ENCODE measurements at regions not wholly inside any gene's neighbourhood (a gene's known extent, or its start where the extent isn't known, plus 50 kb on each side); places are given as distances from the start of the nearest gene placed in this dataset.

DNA sequence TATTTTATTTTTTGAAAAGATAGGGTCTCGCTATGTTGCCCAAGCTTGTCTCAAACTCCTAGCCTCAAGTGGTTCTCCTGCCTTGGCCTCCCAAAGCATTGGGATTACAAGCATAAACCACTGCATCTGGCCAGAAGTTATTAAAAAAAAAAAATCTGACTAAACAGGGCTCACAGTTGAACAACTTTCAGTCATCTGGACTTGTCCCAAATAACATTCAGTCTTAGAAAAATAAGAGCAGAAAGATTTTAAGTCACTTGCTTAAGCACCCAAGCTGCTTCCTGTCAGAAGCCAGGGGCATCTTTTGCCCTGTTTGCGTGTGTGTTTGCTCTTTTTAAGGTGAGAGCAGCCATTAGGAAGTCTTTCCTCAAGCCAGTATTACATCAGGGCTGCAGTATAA is 286.8 kb downstream of the LMO4 start:
- Histone ChIP-seq H3K4me3 (ENCODE audit: low read depth in 1 of 3, low read length in 3 of 3) (no peak overlapping the region), H3K9ac (ENCODE audit: low read depth in 1 of 2, low read length in 2 of 2) (no peak overlapping the region), H3K9me3 (ENCODE audit: control insufficient read depth in 4 of 4, low read length in 3 of 4) (peaks cover 0 to 5% (median 0%) of the 10 kb centered on the region in 4 donors), H3K4me1 (ENCODE audit: control insufficient read depth in 4 of 4, insufficient read depth in 4 of 4, low read length in 3 of 4) (no peaks in the 10 kb centered on the region), H3K27ac (ENCODE audit: low read depth in 1 of 2, low read length in 2 of 2) (no peak overlapping the region), H3K27me3 (ENCODE audit: control insufficient read depth in 4 of 4, insufficient read depth in 4 of 4, low read length in 3 of 4) (no peaks in the 10 kb centered on the region), H3K36me3 (ENCODE audit: control insufficient read depth in 4 of 4, insufficient read depth in 3 of 4, low read depth in 1 of 4, low read length in 3 of 4) (no peaks in the 10 kb centered on the region)
- DNase-seq (ENCODE audit: low spot score), result no peak
- TF ChIP-seq GABPA (IDR thresholded peaks at IDR 0.05 in 1 of 2, conservative IDR thresholded peaks at IDR 0.05 in 1 of 2) (no peak), HNF4G (IDR thresholded peaks at IDR 0.05) (no peak), JUND (IDR thresholded peaks at IDR 0.05) (no peak), EGR1 (IDR thresholded peaks at IDR 0.05; ENCODE audit: low read depth in 2 of 2) (no peak), HNF4A (conservative IDR thresholded peaks at IDR 0.05) (no peak), RXRA (IDR thresholded peaks at IDR 0.05) (no peak), RAD21 (IDR thresholded peaks at IDR 0.05) (no peak), FOXA1 (IDR thresholded peaks at IDR 0.05) (no peak), SP1 (IDR thresholded peaks at IDR 0.05) (no peak)
- TF ChIP-seq, protein P1, sequence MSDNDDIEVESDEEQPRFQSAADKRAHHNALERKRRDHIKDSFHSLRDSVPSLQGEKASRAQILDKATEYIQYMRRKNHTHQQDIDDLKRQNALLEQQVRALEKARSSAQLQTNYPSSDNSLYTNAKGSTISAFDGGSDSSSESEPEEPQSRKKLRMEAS (IDR thresholded peaks at IDR 0.05), result no peak
- TF ChIP-seq, protein P2, sequence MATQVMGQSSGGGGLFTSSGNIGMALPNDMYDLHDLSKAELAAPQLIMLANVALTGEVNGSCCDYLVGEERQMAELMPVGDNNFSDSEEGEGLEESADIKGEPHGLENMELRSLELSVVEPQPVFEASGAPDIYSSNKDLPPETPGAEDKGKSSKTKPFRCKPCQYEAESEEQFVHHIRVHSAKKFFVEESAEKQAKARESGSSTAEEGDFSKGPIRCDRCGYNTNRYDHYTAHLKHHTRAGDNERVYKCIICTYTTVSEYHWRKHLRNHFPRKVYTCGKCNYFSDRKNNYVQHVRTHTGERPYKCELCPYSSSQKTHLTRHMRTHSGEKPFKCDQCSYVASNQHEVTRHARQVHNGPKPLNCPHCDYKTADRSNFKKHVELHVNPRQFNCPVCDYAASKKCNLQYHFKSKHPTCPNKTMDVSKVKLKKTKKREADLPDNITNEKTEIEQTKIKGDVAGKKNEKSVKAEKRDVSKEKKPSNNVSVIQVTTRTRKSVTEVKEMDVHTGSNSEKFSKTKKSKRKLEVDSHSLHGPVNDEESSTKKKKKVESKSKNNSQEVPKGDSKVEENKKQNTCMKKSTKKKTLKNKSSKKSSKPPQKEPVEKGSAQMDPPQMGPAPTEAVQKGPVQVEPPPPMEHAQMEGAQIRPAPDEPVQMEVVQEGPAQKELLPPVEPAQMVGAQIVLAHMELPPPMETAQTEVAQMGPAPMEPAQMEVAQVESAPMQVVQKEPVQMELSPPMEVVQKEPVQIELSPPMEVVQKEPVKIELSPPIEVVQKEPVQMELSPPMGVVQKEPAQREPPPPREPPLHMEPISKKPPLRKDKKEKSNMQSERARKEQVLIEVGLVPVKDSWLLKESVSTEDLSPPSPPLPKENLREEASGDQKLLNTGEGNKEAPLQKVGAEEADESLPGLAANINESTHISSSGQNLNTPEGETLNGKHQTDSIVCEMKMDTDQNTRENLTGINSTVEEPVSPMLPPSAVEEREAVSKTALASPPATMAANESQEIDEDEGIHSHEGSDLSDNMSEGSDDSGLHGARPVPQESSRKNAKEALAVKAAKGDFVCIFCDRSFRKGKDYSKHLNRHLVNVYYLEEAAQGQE (IDR thresholded peaks at IDR 0.05), result no peak
- TF ChIP-seq, protein P3, sequence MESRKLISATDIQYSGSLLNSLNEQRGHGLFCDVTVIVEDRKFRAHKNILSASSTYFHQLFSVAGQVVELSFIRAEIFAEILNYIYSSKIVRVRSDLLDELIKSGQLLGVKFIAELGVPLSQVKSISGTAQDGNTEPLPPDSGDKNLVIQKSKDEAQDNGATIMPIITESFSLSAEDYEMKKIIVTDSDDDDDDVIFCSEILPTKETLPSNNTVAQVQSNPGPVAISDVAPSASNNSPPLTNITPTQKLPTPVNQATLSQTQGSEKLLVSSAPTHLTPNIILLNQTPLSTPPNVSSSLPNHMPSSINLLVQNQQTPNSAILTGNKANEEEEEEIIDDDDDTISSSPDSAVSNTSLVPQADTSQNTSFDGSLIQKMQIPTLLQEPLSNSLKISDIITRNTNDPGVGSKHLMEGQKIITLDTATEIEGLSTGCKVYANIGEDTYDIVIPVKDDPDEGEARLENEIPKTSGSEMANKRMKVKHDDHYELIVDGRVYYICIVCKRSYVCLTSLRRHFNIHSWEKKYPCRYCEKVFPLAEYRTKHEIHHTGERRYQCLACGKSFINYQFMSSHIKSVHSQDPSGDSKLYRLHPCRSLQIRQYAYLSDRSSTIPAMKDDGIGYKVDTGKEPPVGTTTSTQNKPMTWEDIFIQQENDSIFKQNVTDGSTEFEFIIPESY (IDR thresholded peaks at IDR 0.05), result no peak
- TF ChIP-seq, protein P4, sequence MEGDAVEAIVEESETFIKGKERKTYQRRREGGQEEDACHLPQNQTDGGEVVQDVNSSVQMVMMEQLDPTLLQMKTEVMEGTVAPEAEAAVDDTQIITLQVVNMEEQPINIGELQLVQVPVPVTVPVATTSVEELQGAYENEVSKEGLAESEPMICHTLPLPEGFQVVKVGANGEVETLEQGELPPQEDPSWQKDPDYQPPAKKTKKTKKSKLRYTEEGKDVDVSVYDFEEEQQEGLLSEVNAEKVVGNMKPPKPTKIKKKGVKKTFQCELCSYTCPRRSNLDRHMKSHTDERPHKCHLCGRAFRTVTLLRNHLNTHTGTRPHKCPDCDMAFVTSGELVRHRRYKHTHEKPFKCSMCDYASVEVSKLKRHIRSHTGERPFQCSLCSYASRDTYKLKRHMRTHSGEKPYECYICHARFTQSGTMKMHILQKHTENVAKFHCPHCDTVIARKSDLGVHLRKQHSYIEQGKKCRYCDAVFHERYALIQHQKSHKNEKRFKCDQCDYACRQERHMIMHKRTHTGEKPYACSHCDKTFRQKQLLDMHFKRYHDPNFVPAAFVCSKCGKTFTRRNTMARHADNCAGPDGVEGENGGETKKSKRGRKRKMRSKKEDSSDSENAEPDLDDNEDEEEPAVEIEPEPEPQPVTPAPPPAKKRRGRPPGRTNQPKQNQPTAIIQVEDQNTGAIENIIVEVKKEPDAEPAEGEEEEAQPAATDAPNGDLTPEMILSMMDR (IDR thresholded peaks at IDR 0.05; ENCODE audit: low read depth, low read length, missing input control), result no peak
- TF ChIP-seq, protein P5, sequence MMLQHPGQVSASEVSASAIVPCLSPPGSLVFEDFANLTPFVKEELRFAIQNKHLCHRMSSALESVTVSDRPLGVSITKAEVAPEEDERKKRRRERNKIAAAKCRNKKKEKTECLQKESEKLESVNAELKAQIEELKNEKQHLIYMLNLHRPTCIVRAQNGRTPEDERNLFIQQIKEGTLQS (IDR thresholded peaks at IDR 0.05), result no peak
- 87% methylated on average over 2 of the region's 2 CpGs for WGBS

DNA sequence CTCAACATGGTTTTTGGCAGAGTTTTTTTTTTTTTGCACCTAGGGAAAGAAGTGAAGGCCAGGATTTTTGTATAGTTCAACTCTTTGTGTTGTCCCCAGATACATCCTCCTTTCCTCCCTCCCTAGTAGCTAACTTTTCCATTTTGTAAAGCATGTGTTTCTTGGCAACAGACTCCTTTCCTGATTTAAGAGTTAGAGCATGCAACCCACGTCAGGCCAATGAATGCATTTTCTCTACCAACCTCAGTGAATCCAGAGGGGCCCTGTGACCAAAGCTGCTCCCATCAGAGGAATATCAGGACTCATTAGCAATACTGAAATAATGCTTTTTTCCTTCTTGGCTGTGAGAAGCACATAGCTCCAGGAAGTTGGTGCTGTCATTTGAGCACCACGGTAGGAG is 287.2 kb downstream of the LMO4 start:
- no peak for DNase-seq (ENCODE audit: low spot score)
- H3K27ac ChIP-seq (ENCODE audit: low read depth in 1 of 2, low read length in 2 of 2), result no peak overlapping the region
- no peak overlapping the region for H3K9ac ChIP-seq (ENCODE audit: low read depth in 1 of 2, low read length in 2 of 2)
- 86% methylated on average over 2 of the region's 2 CpGs for WGBS
- no peaks in the 10 kb centered on the region for H3K27me3 ChIP-seq (ENCODE audit: control insufficient read depth in 4 of 4, insufficient read depth in 4 of 4, low read length in 3 of 4)
- TF ChIP-seq, protein P2 (IDR thresholded peaks at IDR 0.05), result no peak
- TF ChIP-seq SP1 (IDR thresholded peaks at IDR 0.05) (no peak), HNF4G (IDR thresholded peaks at IDR 0.05) (no peak)
- no peak overlapping the region for H3K4me3 ChIP-seq (ENCODE audit: low read depth in 1 of 3, low read length in 3 of 3)
- H3K4me1 ChIP-seq (ENCODE audit: control insufficient read depth in 4 of 4, insufficient read depth in 4 of 4, low read length in 3 of 4), result no peaks in the 10 kb centered on the region
- no peaks in the 10 kb centered on the region for H3K36me3 ChIP-seq (ENCODE audit: control insufficient read depth in 4 of 4, insufficient read depth in 3 of 4, low read depth in 1 of 4, low read length in 3 of 4)
- H3K9me3 ChIP-seq (ENCODE audit: control insufficient read depth in 4 of 4, low read length in 3 of 4), result peaks cover 0 to 5% (median 0%) of the 10 kb centered on the region in 4 donors
